ENCODE measurements at regions not wholly inside any gene's neighbourhood (a gene's known extent, or its start where the extent isn't known, plus 50 kb on each side); places are given as distances from the start of the nearest gene placed in this dataset.

GRCh38 chr4:189362364-189362763 lies 578.3 kb upstream of the FRG1 start:
- no peaks in the 10 kb centered on the region for H3K4me1 ChIP-seq (ENCODE audit: control insufficient read depth, insufficient read depth, low read length, unreplicated experiment)
- H3K36me3 ChIP-seq (ENCODE audit: insufficient read depth, low read length) = no peaks in the 10 kb centered on the region
- no peaks in the 10 kb centered on the region for H3K27me3 ChIP-seq (ENCODE audit: insufficient read depth, low read length)
- H3K79me2 ChIP-seq (ENCODE audit: control insufficient read depth, insufficient read depth, low read length, unreplicated experiment) = no peaks in the 10 kb centered on the region
- H2AFZ ChIP-seq (ENCODE audit: low read length, unreplicated experiment) = no peak overlapping the region
- H3K27ac ChIP-seq (ENCODE audit: low read depth, low read length) = no peak overlapping the region
- no peak overlapping the region for H3K4me3 ChIP-seq (ENCODE audit: low read depth, low read length)

- no peak overlapping the region for H2AFZ ChIP-seq (ENCODE audit: low read length, unreplicated experiment)
These were observed 576.6 kb upstream of the FRG1 start for GRCh38 chr4:189364032-189364449.

GRCh38 chr4:189365451-189365850 lies 575.2 kb upstream of the FRG1 start:
- H3K36me3 ChIP-seq (ENCODE audit: insufficient read depth, low read length) = no peaks in the 10 kb centered on the region
- H3K4me1 ChIP-seq (ENCODE audit: control insufficient read depth, insufficient read depth, low read length, unreplicated experiment) = no peaks in the 10 kb centered on the region
- no peaks in the 10 kb centered on the region for H3K79me2 ChIP-seq (ENCODE audit: control insufficient read depth, insufficient read depth, low read length, unreplicated experiment)
- H3K27ac ChIP-seq (ENCODE audit: low read depth, low read length) = no peak overlapping the region
- H3K4me3 ChIP-seq (ENCODE audit: low read depth, low read length) = no peak overlapping the region
- H2AFZ ChIP-seq (ENCODE audit: low read length, unreplicated experiment) = no peak overlapping the region
- no peaks in the 10 kb centered on the region for H3K27me3 ChIP-seq (ENCODE audit: insufficient read depth, low read length)

More at GRCh38 chr4:189364032-189364449, 576.6 kb upstream of the FRG1 start:
- H3K27ac ChIP-seq (ENCODE audit: low read depth, low read length) = no peak overlapping the region
- H3K36me3 ChIP-seq (ENCODE audit: insufficient read depth, low read length) = no peaks in the 10 kb centered on the region
- H3K79me2 ChIP-seq (ENCODE audit: control insufficient read depth, insufficient read depth, low read length, unreplicated experiment) = no peaks in the 10 kb centered on the region
- H3K4me3 ChIP-seq (ENCODE audit: low read depth, low read length) = no peak overlapping the region
- H3K27me3 ChIP-seq (ENCODE audit: insufficient read depth, low read length) = no peaks in the 10 kb centered on the region
- H3K4me1 ChIP-seq (ENCODE audit: control insufficient read depth, insufficient read depth, low read length, unreplicated experiment) = no peaks in the 10 kb centered on the region

- H3K27me3 ChIP-seq (ENCODE audit: insufficient read depth, low read length) = no peaks in the 10 kb centered on the region
- H3K4me1 ChIP-seq (ENCODE audit: control insufficient read depth, insufficient read depth, low read length, unreplicated experiment) = no peaks in the 10 kb centered on the region
- H3K27ac ChIP-seq (ENCODE audit: low read depth, low read length) = no peak overlapping the region
- no peaks in the 10 kb centered on the region for H3K79me2 ChIP-seq (ENCODE audit: control insufficient read depth, insufficient read depth, low read length, unreplicated experiment)
- no peak overlapping the region for H3K4me3 ChIP-seq (ENCODE audit: low read depth, low read length)
- no peaks in the 10 kb centered on the region for H3K36me3 ChIP-seq (ENCODE audit: insufficient read depth, low read length)
- no peak overlapping the region for H2AFZ ChIP-seq (ENCODE audit: low read length, unreplicated experiment)
These were observed 572.8 kb upstream of the FRG1 start for GRCh38 chr4:189367832-189368231.

- H2AFZ ChIP-seq (ENCODE audit: low read length, unreplicated experiment) = no peak overlapping the region
- no peak overlapping the region for H3K27ac ChIP-seq (ENCODE audit: low read depth, low read length)
- H3K4me3 ChIP-seq (ENCODE audit: low read depth, low read length) = no peak overlapping the region
- H3K36me3 ChIP-seq (ENCODE audit: insufficient read depth, low read length) = no peaks in the 10 kb centered on the region
- no peaks in the 10 kb centered on the region for H3K79me2 ChIP-seq (ENCODE audit: control insufficient read depth, insufficient read depth, low read length, unreplicated experiment)
- H3K27me3 ChIP-seq (ENCODE audit: insufficient read depth, low read length) = no peaks in the 10 kb centered on the region
- H3K4me1 ChIP-seq (ENCODE audit: control insufficient read depth, insufficient read depth, low read length, unreplicated experiment) = no peaks in the 10 kb centered on the region
These were observed 566.5 kb upstream of the FRG1 start for GRCh38 chr4:189374176-189374575.

GRCh38 chr4:189376901-189377300 lies 563.8 kb upstream of the FRG1 start:
- Histone ChIP-seq H3K27ac (ENCODE audit: low read depth, low read length) (no peak overlapping the region), H3K4me3 (ENCODE audit: low read depth, low read length) (no peak overlapping the region), H3K27me3 (ENCODE audit: insufficient read depth, low read length) (no peaks in the 10 kb centered on the region), H3K4me1 (ENCODE audit: control insufficient read depth, insufficient read depth, low read length, unreplicated experiment) (no peaks in the 10 kb centered on the region), H2AFZ (ENCODE audit: low read length, unreplicated experiment) (no peak overlapping the region), H3K79me2 (ENCODE audit: control insufficient read depth, insufficient read depth, low read length, unreplicated experiment) (no peaks in the 10 kb centered on the region), H3K36me3 (ENCODE audit: insufficient read depth, low read length) (no peaks in the 10 kb centered on the region)

- Histone ChIP-seq H2AFZ (ENCODE audit: low read length, unreplicated experiment) (no peak overlapping the region), H3K36me3 (ENCODE audit: insufficient read depth, low read length) (no peaks in the 10 kb centered on the region), H3K4me3 (ENCODE audit: low read depth, low read length) (no peak overlapping the region), H3K27ac (ENCODE audit: low read depth, low read length) (no peak overlapping the region), H3K4me1 (ENCODE audit: control insufficient read depth, insufficient read depth, low read length, unreplicated experiment) (no peaks in the 10 kb centered on the region), H3K79me2 (ENCODE audit: control insufficient read depth, insufficient read depth, low read length, unreplicated experiment) (no peaks in the 10 kb centered on the region), H3K27me3 (ENCODE audit: insufficient read depth, low read length) (no peaks in the 10 kb centered on the region)
These were observed 563.1 kb upstream of the FRG1 start for GRCh38 chr4:189377569-189377968.

- H3K27ac ChIP-seq (ENCODE audit: low read depth, low read length) = no peak overlapping the region
- H3K27me3 ChIP-seq (ENCODE audit: insufficient read depth, low read length) = no peaks in the 10 kb centered on the region
- H3K36me3 ChIP-seq (ENCODE audit: insufficient read depth, low read length) = no peaks in the 10 kb centered on the region
- H3K4me3 ChIP-seq (ENCODE audit: low read depth, low read length) = no peak overlapping the region
- H3K79me2 ChIP-seq (ENCODE audit: control insufficient read depth, insufficient read depth, low read length, unreplicated experiment) = no peaks in the 10 kb centered on the region
- H3K4me1 ChIP-seq (ENCODE audit: control insufficient read depth, insufficient read depth, low read length, unreplicated experiment) = no peaks in the 10 kb centered on the region
- no peak overlapping the region for H2AFZ ChIP-seq (ENCODE audit: low read length, unreplicated experiment)
These were observed 555.6 kb upstream of the FRG1 start for GRCh38 chr4:189385098-189385497.

- no peaks in the 10 kb centered on the region for H3K4me1 ChIP-seq (ENCODE audit: control insufficient read depth, insufficient read depth, low read length, unreplicated experiment)
- H3K27me3 ChIP-seq (ENCODE audit: insufficient read depth, low read length) = no peaks in the 10 kb centered on the region
- H3K79me2 ChIP-seq (ENCODE audit: control insufficient read depth, insufficient read depth, low read length, unreplicated experiment) = no peaks in the 10 kb centered on the region
- no peaks in the 10 kb centered on the region for H3K36me3 ChIP-seq (ENCODE audit: insufficient read depth, low read length)
- H3K4me3 ChIP-seq (ENCODE audit: low read depth, low read length) = no peak overlapping the region
- no peak overlapping the region for H2AFZ ChIP-seq (ENCODE audit: low read length, unreplicated experiment)
- H3K27ac ChIP-seq (ENCODE audit: low read depth, low read length) = no peak overlapping the region
These were observed 555.1 kb upstream of the FRG1 start for GRCh38 chr4:189385579-189385978.

GRCh38 chr4:189396435-189396834 lies 544.2 kb upstream of the FRG1 start:
- no peak overlapping the region for H3K27ac ChIP-seq (ENCODE audit: low read depth, low read length)
- H3K36me3 ChIP-seq (ENCODE audit: insufficient read depth, low read length) = no peaks in the 10 kb centered on the region
- H2AFZ ChIP-seq (ENCODE audit: low read length, unreplicated experiment) = no peak overlapping the region
- no peaks in the 10 kb centered on the region for H3K79me2 ChIP-seq (ENCODE audit: control insufficient read depth, insufficient read depth, low read length, unreplicated experiment)
- H3K27me3 ChIP-seq (ENCODE audit: insufficient read depth, low read length) = no peaks in the 10 kb centered on the region
- H3K4me3 ChIP-seq (ENCODE audit: low read depth, low read length) = no peak overlapping the region
- H3K4me1 ChIP-seq (ENCODE audit: control insufficient read depth, insufficient read depth, low read length, unreplicated experiment) = no peaks in the 10 kb centered on the region

GRCh38 chr4:189404271-189404670 lies 536.4 kb upstream of the FRG1 start:
- Histone ChIP-seq H3K4me3 (ENCODE audit: low read depth, low read length) (no peak overlapping the region), H3K27me3 (ENCODE audit: insufficient read depth, low read length) (no peaks in the 10 kb centered on the region), H3K4me1 (ENCODE audit: control insufficient read depth, insufficient read depth, low read length, unreplicated experiment) (no peaks in the 10 kb centered on the region), H3K79me2 (ENCODE audit: control insufficient read depth, insufficient read depth, low read length, unreplicated experiment) (no peaks in the 10 kb centered on the region), H3K36me3 (ENCODE audit: insufficient read depth, low read length) (no peaks in the 10 kb centered on the region), H2AFZ (ENCODE audit: low read length, unreplicated experiment) (no peak overlapping the region), H3K27ac (ENCODE audit: low read depth, low read length) (no peak overlapping the region)
